ENCODE measurements at regions not wholly inside any gene's neighbourhood (a gene's known extent, or its start where the extent isn't known, plus 50 kb on each side); places are given as distances from the start of the nearest gene placed in this dataset.
A peak's percentile ranks its signal among the peaks of the same experiment; 100 is the strongest.

GRCh38 chr2:225824748-225825449 is 425.4 kb downstream of the NYAP2 start:
- WGBS (ENCODE audit: low lambda C conversion rate): 43% methylated on average over 5 of the region's 11 CpGs
- ATAC-seq (peak; percentile 63), DNase-seq (ENCODE audit: low spot score) (no peak), FAIRE-seq (no peak)
- no peaks in the 10 kb centered on the region for H3K36me3 ChIP-seq (replicated peaks in 1 of 2; ENCODE audit: control insufficient read depth in 1 of 2, insufficient read depth in 2 of 2, low read length in 2 of 2)
- TF ChIP-seq ZNF30 (CRISPR knock-in tag; IDR thresholded peaks at IDR 0.05): no peak
- H4K20me1 ChIP-seq (ENCODE audit: insufficient read depth, low read length): no peaks in the 10 kb centered on the region
- H3K4me2 ChIP-seq (ENCODE audit: low read depth, low read length): no peak overlapping the region
- ChIA-PET CTCF (ENCODE audit: low intra/inter-chr PET ratio, low total read pairs) (no interaction called here), POLR2A (no interaction called here)
- no peak overlapping the region for H2AFZ ChIP-seq (ENCODE audit: low read length)
- intact Hi-C loops (cut with micrococcal nuclease; ENCODE audit: unreplicated experiment) (no loop called here), in situ Hi-C loops (cut with HindIII; ENCODE audit: extremely low pct_ligation_motif_present, low pct_unique_long_range_greater_than_20kb) (no loop called here)
- BruUV-seq (replicated peaks): no TSS peak
- H3K9me3 ChIP-seq (ENCODE audit: low read length): no peaks in the 10 kb centered on the region
- H3K27ac ChIP-seq (ENCODE audit: extremely low read length, insufficient read depth, low read length): no peak overlapping the region
- no peak overlapping the region for H3K9ac ChIP-seq (ENCODE audit: insufficient read depth, low read depth, low read length)
- no peaks in the 10 kb centered on the region for H3K27me3 ChIP-seq (ENCODE audit: control insufficient read depth in 1 of 2, insufficient read depth in 2 of 2, low read length in 2 of 2)
- no peaks in the 10 kb centered on the region for H3K79me2 ChIP-seq (ENCODE audit: insufficient read depth, low read length)
- no peaks in the 10 kb centered on the region for H3K4me1 ChIP-seq (ENCODE audit: insufficient read depth, low read length)
- no peak overlapping the region for H3K4me3 ChIP-seq (replicated peaks in 1 of 3; ENCODE audit: insufficient read depth in 1 of 3, low read depth in 2 of 3, low read length in 3 of 3)

- no peak for ATAC-seq
- ChIA-PET POLR2A (no interaction called here), CTCF (ENCODE audit: low intra/inter-chr PET ratio, low total read pairs) (no interaction called here)
- no peak for FAIRE-seq
- Histone ChIP-seq H4K20me1 (ENCODE audit: insufficient read depth, low read length) (no peaks in the 10 kb centered on the region), H3K27me3 (ENCODE audit: control insufficient read depth in 1 of 2, insufficient read depth in 2 of 2, low read length in 2 of 2) (no peaks in the 10 kb centered on the region), H3K9me3 (ENCODE audit: low read length) (no peaks in the 10 kb centered on the region), H3K79me2 (ENCODE audit: insufficient read depth, low read length) (no peaks in the 10 kb centered on the region), H3K9ac (ENCODE audit: insufficient read depth, low read depth, low read length) (no peak overlapping the region), H3K36me3 (replicated peaks in 1 of 2; ENCODE audit: control insufficient read depth in 1 of 2, insufficient read depth in 2 of 2, low read length in 2 of 2) (no peaks in the 10 kb centered on the region), H3K4me3 (replicated peaks in 1 of 3; ENCODE audit: insufficient read depth in 1 of 3, low read depth in 2 of 3, low read length in 3 of 3) (no peak overlapping the region), H3K27ac (ENCODE audit: extremely low read length, insufficient read depth, low read length) (no peak overlapping the region), H2AFZ (ENCODE audit: low read length) (no peak overlapping the region), H3K4me2 (ENCODE audit: low read depth, low read length) (no peak overlapping the region), H3K4me1 (ENCODE audit: insufficient read depth, low read length) (no peaks in the 10 kb centered on the region)
- intact Hi-C loops (cut with micrococcal nuclease; ENCODE audit: unreplicated experiment): no loop called here
- TF ChIP-seq SSRP1 (CRISPR knock-in tag; IDR thresholded peaks at IDR 0.05) (no peak), HNRNPK (IDR thresholded peaks at IDR 0.05; ENCODE audit: low read depth, low read length, poor library complexity, severe bottlenecking) (no peak), ZNF619 (CRISPR knock-in tag; IDR thresholded peaks at IDR 0.05) (no peak), GMEB1 (CRISPR knock-in tag; IDR thresholded peaks at IDR 0.05; ENCODE audit: borderline replicate concordance) (no peak), CHCHD3 (CRISPR knock-in tag; IDR thresholded peaks at IDR 0.05) (no peak), ZNF30 (CRISPR knock-in tag; IDR thresholded peaks at IDR 0.05) (no peak), MIER2 (CRISPR knock-in tag; IDR thresholded peaks at IDR 0.05) (no peak), RBAK (CRISPR knock-in tag; IDR thresholded peaks at IDR 0.05) (no peak)
- in situ Hi-C loops (cut with HindIII; ENCODE audit: extremely low pct_ligation_motif_present, low pct_unique_long_range_greater_than_20kb): no loop called here
- DNase-seq (ENCODE audit: low spot score): no peak
- WGBS (ENCODE audit: low lambda C conversion rate): 8% methylated on average over 2 of the region's 2 CpGs
- no TSS peak for BruUV-seq (replicated peaks)
Measured at GRCh38 chr2:225821351-225821750, 421.8 kb downstream of the NYAP2 start.
